ENCODE measurements at regions not wholly inside any gene's neighbourhood (a gene's known extent, or its start where the extent isn't known, plus 50 kb on each side); places are given as distances from the start of the nearest gene placed in this dataset.

GRCh38 chr5:154611341-154611767, 133.3 kb upstream of the HAND1 start:
- H3K4me3 ChIP-seq (ENCODE audit: low read length), result peak overlapping the region; percentile 83
- peak overlapping the region; percentile 100 for H3K4me2 ChIP-seq (ENCODE audit: low read length)
- no peaks in the 10 kb centered on the region for H3K36me3 ChIP-seq (replicated peaks; ENCODE audit: low read depth, low read length)
- H4K20me1 ChIP-seq (ENCODE audit: insufficient read depth, low read length), result no peaks in the 10 kb centered on the region
- H3K27ac ChIP-seq (ENCODE audit: low read length), result no peak overlapping the region
- no peaks in the 10 kb centered on the region for H3K9me3 ChIP-seq (ENCODE audit: insufficient read depth, low read length)
- H3K9ac ChIP-seq (ENCODE audit: low read length), result peak overlapping the region; percentile 46
- H2AFZ ChIP-seq (ENCODE audit: low read depth, low read length), result peak overlapping the region; percentile 60; the same call in 1 of the 2 replicates
- H3K4me1 ChIP-seq (ENCODE audit: low read length), result peaks cover 9% of the 10 kb centered on the region; the same call in 1 of the 2 replicates
- TF ChIP-seq CTCF (IDR thresholded peaks at IDR 0.05; ENCODE audit: low read depth, low read length), result no peak
- TF ChIP-seq EZH2phosphoT487 (IDR thresholded peaks at IDR 0.05; ENCODE audit: low read depth), result no peak
- H3K27me3 ChIP-seq (ENCODE audit: low read depth, low read length), result peaks cover 26% of the 10 kb centered on the region
- no peaks in the 10 kb centered on the region for H3K79me2 ChIP-seq (ENCODE audit: low read length)

- Histone ChIP-seq H3K9ac (ENCODE audit: low read length) (peak overlapping the region; percentile 59), H3K9me3 (ENCODE audit: insufficient read depth, low read length) (no peaks in the 10 kb centered on the region), H2AFZ (ENCODE audit: low read depth, low read length) (peak overlapping the region; percentile 97), H3K79me2 (ENCODE audit: low read length) (no peaks in the 10 kb centered on the region), H3K27ac (ENCODE audit: low read length) (no peak overlapping the region), H3K4me2 (ENCODE audit: low read length) (peak overlapping the region; percentile 100), H4K20me1 (ENCODE audit: insufficient read depth, low read length) (no peaks in the 10 kb centered on the region), H3K4me3 (ENCODE audit: low read length) (peak overlapping the region; percentile 83), H3K36me3 (replicated peaks; ENCODE audit: low read depth, low read length) (no peaks in the 10 kb centered on the region), H3K4me1 (ENCODE audit: low read length) (peaks cover 9% of the 10 kb centered on the region; the same call in 1 of the 2 replicates), H3K27me3 (ENCODE audit: low read depth, low read length) (peaks cover 25% of the 10 kb centered on the region)
- TF ChIP-seq EZH2phosphoT487 (IDR thresholded peaks at IDR 0.05; ENCODE audit: low read depth) (no peak), CTCF (IDR thresholded peaks at IDR 0.05; ENCODE audit: low read depth, low read length) (peak; percentile 74)
Measured at GRCh38 chr5:154610321-154611154, 132.5 kb upstream of the HAND1 start.

DNA sequence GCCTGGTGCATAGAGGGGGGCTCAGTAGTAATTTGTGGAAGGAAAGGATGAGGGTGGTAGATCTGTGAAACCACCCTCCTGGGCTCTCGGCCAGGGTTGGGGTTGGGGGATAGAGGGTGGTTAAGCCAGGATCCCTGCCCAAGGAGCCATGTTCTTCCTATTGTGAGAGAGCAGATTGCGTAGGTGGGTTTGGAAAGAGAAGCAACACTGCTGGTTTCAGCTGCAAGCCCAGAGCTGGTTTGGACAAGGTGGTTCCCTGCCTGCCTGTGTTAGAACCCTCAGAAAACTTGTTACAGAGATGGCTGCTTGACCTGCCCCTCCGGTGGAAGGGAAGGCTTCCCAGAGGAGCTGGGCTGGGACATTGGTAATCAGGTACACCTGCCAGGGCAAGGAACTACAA, 131.2 kb upstream of the HAND1 start:
- Histone ChIP-seq H3K27me3 (ENCODE audit: low read depth, low read length) (peaks cover 14% of the 10 kb centered on the region), H3K4me3 (ENCODE audit: low read length) (no peak overlapping the region)
- TF ChIP-seq CTCF (IDR thresholded peaks at IDR 0.05; ENCODE audit: low read depth, low read length), result no peak
- no peak for TF ChIP-seq EZH2phosphoT487 (IDR thresholded peaks at IDR 0.05; ENCODE audit: low read depth)

DNA sequence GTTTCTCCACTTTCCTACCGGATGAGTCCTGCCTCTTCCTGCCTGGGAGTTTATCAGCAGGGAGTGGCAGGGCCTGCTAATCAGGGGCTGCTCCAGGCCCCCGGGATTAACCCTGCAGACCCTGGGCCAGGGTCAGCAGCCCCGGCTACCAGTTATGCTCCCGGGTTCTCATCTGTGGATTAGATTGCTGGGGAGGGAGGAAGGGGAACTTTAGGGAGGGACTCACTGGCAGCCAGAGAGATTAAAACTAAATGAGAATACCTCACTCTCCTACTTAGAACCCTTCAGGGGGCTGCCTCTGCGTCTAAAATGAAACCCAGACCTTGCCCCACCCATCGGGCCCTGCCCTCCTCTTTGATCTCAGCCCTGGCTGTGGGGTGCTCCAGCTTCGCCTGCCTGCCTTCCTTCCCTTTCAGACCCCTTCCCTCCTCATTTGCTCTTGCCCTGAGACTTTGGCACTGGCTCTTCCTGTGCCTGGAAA, 130.5 kb upstream of the HAND1 start:
- Histone ChIP-seq H3K9ac (ENCODE audit: low read length) (no peak overlapping the region), H3K36me3 (replicated peaks; ENCODE audit: low read depth, low read length) (no peaks in the 10 kb centered on the region), H3K27ac (ENCODE audit: low read length) (no peak overlapping the region), H3K4me1 (ENCODE audit: low read length) (peaks cover 9% of the 10 kb centered on the region; the same call in 1 of the 2 replicates), H3K4me2 (ENCODE audit: low read length) (no peak overlapping the region), H3K79me2 (ENCODE audit: low read length) (no peaks in the 10 kb centered on the region), H2AFZ (ENCODE audit: low read depth, low read length) (no peak overlapping the region), H3K9me3 (ENCODE audit: insufficient read depth, low read length) (no peaks in the 10 kb centered on the region), H3K27me3 (ENCODE audit: low read depth, low read length) (peaks cover 13% of the 10 kb centered on the region), H4K20me1 (ENCODE audit: insufficient read depth, low read length) (no peaks in the 10 kb centered on the region), H3K4me3 (ENCODE audit: low read length) (no peak overlapping the region)
- TF ChIP-seq EZH2phosphoT487 (IDR thresholded peaks at IDR 0.05; ENCODE audit: low read depth) (no peak), CTCF (IDR thresholded peaks at IDR 0.05; ENCODE audit: low read depth, low read length) (no peak)

More for the DNA sequence above, 131.2 kb upstream of the HAND1 start:
- Histone ChIP-seq H3K9ac (ENCODE audit: low read length) (no peak overlapping the region), H4K20me1 (ENCODE audit: insufficient read depth, low read length) (no peaks in the 10 kb centered on the region), H3K27ac (ENCODE audit: low read length) (no peak overlapping the region), H3K9me3 (ENCODE audit: insufficient read depth, low read length) (no peaks in the 10 kb centered on the region), H2AFZ (ENCODE audit: low read depth, low read length) (no peak overlapping the region), H3K36me3 (replicated peaks; ENCODE audit: low read depth, low read length) (no peaks in the 10 kb centered on the region), H3K79me2 (ENCODE audit: low read length) (no peaks in the 10 kb centered on the region), H3K4me1 (ENCODE audit: low read length) (peaks cover 9% of the 10 kb centered on the region; the same call in 1 of the 2 replicates), H3K4me2 (ENCODE audit: low read length) (no peak overlapping the region)

Measured in OCI-LY3 (cell line).